Kasumi-1 (cell line): ENCODE measurements at regions not wholly inside any gene's neighbourhood (a gene's known extent, or its start where the extent isn't known, plus 50 kb on each side); places are given as distances from the start of the nearest gene placed in this dataset.
A peak's percentile ranks its signal among the peaks of the same experiment; 100 is the strongest.
"Not testable (repeated sequence)": the region's sequence is repeated elsewhere in the genome, so short reads cannot be mapped to it uniquely, and the experiment has no call there.

ENCODE experiments used
- DNase-seq, 2 experiments: peaks; one replicate each; lab custom pipeline; 2025; lab: John Stamatoyannopoulos, UW

DNA sequence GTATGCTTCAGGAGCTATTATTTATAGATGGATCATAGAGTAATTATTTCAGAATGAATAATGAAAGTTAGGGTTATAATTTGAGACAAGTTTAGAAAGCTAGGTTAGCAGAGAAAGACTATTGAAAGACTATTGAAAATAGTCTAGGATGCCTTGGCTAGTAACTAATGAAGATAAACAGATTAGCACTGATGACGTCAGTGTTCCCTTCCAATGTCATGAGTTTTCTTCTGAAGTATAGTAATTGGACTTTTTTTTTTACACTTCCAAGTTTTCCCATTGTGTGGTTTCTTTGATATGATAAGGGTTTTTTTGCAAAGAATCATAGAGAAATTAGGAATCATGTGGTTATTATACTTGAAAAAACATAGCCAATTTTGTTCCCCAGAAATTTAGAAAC lies 1041.5 kb upstream of the CRIM1 start:
- no peak for DNase-seq

DNA sequence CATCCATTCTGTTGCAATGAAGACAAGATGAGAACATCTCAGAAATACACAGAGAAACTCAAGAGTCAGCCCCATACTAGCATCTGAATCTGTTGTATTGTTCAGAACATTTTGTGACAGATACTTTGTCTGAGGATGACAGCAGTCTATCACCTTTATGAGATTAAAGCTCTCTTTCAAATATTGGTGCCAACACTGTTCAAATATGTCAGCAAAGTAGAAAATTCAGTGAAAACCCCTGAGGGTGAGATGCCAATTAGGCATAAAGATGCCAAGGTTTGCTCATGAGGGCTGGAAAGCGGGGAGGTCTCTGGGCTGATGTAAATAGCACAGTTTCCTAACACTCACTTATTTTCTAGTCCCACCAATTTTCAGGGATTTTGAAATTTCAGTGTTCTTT lies 1054.2 kb upstream of the CRIM1 start:
- DNase-seq = no peak

DNA sequence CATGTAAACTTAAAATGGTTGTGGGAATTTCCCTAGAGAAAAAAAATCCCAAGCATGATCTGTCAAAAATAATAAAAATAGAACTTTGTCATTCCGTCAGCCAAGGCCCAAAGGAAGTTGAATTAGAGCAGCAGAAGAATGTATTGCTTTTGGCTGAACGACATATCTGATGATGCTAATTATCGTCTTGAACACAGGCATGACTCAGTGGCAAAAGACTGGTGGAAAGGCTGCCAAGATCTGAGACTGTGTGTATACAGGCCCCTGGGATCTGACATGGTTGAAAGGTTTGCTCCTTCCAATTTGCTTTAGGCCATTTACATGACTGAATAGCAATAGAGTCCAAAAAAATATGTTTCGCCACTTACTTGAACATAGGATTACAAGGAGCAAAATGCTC lies 1057.1 kb upstream of the CRIM1 start:
- DNase-seq = no peak

DNA sequence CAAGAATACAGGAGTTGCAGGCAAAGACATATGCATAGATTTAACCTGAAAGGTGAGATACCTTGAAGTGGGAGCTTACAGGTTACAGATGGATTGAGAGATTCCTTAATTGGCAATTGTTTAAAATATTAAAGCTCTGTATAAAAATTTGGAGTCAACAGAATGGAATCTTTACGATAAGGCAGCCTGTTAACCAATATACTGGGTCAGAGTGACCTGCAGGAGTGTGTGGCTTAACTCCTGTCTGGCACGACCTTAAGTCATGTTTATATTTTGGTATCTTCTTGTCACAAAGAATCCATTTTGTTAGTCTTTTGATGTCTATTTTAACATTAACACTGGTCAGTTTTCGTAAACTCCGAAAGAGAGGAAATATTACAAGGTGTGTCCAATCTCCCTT lies 1058.2 kb upstream of the CRIM1 start:
- no peak for DNase-seq

DNA sequence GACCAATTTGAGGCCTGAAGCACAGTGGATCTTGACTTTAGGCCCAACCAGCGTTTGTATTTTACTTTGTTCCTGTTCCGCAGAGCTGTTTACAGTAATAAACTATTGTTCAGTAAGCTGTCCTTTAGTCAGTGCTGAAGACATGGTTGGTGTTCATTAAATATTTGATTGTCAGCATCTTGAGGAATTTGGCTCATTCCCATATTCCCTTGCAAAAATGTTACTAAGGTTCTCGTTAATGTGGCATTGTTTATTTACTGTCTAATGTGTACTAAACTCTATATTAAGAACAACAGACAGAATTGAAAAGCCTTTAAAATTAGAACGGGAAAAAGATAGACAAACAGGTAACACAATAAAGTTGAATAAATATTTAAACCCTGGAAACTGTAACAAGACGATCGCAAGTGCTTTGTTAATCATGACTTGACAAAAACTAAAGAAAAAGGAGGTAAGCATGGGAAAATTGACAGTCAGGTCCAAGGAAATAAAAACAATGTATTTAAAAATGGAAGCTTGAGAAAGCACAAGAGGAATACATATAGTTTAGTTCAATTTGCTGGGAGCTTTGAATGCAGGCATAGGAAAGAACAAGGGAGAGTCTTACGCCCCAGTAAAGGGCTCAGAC lies 1060.8 kb upstream of the CRIM1 start:
- no peak for DNase-seq

DNA sequence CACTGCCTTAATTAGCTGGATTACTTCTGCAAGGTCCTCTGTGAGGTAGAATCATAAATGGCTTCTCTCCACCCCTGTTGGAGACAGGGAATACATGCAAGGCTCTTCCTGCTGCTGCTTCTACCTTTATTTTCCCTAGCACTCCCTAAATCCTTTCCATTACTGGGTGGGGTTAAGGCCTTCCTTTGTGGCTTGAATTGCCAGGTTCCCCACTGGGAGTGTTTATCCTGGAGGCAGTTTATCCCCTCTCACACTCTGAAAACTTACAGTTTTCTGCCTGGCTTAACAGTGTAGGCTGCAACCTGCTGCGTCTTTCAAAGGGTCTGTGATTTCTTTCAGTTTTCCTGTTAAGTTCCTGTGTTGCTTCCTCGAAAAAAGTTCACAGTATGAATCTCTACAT lies 1062.3 kb upstream of the CRIM1 start:
- no peak for DNase-seq

DNA sequence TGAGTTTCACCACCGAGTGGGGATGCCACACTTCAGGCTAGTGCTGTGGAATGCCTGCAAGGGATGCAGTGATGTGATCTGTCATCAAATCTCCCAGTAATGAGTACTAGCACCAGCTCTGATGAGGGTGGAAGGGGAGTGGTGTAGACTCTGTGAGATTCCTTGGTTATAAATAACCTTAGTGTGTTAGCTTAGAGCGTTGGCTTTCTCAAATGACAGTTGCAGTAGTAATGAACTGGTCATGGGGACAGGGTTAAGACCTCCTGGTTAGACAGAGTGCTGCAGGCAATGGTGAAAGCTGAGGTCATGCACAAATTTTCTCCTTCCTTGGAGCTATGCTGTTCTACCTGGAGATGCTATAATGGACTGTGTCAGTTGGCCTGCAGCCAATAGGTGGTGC lies 1063.4 kb upstream of the CRIM1 start:
- DNase-seq = no peak

DNA sequence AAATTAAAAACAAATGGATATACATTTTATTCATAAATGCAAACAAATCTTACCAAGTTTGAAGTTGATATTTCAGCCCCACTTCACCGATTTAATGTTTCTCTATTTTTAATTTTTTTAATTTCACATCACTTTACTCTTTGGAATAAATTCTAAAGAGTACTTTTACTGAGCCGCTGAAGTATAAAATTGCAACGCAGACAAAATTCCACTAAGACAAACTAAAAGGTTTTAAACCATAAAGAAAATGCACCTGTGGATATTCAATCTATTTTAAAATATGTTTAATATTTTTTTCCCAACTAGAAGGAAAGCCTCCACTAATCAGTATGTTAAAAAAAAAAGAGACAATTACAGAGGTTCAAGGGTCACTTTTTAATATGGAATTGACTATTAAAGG lies 1073.9 kb upstream of the CRIM1 start:
- no peak for DNase-seq

DNA sequence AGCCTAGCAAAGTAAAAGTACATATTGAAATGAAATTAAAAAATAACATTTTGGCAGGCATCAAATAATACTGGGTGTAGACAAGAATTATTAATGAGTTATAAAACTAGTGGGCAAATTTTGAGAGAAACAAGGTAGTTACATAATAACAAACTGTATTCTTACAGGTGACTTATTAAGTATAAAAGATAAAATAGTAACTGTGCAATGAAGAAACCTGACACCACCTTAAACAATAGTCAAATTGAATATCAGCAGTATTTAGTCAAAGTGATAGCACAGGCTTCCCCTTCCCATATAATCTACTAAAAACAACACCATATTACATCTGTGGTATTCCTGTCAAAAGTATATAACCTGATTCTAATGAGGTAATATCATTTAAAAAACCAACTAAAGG lies 1099.8 kb upstream of the CRIM1 start:
- DNase-seq = no peak

DNA sequence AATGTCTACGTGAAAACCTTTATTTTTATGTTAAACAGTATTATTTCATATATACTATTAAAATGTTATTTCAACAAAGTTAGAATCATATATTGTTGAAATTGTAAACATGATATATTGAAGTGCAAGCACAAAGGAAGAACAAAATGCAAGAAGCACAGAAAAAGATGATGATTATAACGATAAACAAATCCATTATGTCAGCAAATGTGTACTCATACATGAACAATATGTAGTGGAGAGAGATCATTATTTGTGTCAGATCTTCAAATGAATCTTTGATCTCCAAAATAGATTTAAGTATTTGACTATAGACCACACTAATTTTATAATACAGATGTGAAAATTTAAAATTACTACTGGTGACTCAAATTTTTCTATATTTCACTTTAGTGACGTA lies 1104.4 kb upstream of the CRIM1 start:
- no peak for DNase-seq

DNA sequence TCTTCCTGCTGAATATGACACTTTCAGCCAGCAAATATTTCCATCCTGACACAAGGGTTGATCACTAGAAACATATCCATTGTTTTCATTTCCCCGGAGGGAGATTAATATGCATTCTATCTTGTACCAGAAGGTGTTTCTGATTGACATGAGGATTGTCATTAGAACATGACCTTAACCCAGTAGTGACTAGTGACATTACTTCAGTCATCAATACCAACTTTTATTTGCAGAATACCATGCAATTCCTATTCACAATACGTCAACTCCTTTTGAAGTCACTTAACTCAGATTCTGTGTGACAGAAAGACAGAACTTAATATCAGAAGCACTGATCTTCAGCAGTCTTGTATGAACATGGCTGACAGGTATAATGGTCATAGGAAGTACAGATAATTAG lies 1108.9 kb upstream of the CRIM1 start:
- DNase-seq = no peak

DNA sequence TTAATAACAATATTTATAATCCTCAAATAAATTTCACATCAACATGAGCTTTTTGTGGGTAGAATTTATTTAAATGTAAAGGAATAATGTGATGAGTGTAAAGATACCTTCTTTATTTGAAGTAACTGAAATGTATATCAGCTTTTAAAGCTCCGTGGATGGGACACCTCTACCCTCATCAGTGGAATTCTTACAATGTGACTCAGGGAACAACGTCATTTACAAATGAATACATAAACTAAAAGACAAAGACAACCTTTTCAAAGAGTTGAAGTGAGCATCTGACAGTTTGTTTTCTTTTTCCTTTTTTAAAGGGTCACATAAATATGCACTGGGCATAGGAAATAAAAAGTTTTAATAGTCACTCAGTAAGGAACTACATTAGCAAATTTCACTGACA lies 1127.0 kb upstream of the CRIM1 start:
- DNase-seq = no peak

DNA sequence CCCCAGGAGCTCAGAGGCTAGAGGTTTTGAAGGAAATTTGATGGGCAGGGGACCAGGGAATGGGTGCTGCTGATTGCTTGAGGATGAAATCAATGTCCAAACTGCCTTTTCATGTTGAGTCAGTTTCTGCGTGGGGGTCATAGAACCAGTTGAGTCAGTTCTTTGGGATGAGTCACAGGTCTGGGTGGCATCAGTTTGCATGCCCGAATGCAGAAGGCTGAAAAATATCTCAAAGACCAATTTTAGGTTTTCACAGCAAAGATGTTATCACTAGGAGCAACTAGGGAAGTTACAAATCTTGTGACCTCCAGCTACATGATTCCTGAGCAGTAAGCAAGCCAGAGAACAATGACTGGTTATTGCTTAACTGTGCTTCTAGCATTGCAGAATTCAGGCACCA lies 1135.1 kb upstream of the CRIM1 start:
- no peak for DNase-seq

DNA sequence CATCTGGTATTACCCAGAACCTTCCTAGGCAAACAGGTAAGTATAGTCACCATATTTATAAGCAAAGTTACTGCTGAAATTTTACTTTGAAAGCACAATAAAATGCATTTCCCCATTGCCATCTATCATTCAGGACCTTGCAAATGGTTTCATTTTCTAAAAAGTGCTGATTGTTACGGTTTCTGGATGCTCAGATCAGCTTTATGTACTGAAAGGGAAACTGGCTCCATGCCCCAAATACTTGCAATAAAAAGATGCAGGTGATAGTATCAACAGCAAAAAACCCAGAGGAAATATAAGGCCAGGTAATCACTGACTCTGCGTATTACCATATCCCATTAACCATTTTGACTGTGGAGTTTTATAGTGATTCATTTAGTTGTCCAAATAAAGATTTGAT lies 1150.7 kb upstream of the CRIM1 start:
- DNase-seq = no peak

DNA sequence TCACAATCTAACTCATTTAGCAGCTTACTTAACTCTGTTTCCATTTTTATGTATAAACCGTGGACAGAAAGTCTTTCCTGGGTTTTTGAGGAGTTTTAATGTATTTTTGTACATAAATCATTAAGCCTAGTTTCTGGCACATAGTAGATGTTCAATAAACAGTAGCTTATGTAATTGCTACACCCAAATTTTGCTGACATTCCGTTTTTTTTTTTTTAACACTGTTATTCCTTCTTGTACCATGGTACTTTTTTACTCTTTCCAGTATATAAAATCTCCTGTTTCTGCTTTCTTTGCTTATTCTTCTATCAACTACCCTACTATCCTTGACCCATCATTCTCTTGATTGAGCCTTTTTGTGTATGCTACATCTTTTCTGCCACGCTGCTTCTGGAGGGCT lies 1151.3 kb upstream of the CRIM1 start:
- no peak for DNase-seq

DNA sequence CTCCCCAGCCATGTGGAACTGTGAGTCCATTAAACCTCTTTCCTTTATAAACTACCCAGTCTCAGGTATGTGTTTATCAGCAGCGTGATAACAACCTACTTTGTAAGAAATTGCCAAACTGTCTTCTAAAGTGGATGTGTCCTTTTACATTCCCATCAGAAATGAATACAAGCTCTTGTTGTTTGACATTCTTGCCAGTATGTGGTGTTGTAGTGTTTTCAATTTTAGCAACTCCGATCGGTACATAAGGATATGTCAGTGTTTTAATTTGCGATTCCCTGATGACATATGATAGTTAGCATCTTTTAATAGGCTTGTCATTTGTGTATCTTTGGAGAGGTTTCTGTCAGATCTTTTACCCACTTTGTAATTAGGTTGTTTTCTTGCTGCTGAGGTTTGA lies 1156.3 kb upstream of the CRIM1 start:
- DNase-seq = no peak

DNA sequence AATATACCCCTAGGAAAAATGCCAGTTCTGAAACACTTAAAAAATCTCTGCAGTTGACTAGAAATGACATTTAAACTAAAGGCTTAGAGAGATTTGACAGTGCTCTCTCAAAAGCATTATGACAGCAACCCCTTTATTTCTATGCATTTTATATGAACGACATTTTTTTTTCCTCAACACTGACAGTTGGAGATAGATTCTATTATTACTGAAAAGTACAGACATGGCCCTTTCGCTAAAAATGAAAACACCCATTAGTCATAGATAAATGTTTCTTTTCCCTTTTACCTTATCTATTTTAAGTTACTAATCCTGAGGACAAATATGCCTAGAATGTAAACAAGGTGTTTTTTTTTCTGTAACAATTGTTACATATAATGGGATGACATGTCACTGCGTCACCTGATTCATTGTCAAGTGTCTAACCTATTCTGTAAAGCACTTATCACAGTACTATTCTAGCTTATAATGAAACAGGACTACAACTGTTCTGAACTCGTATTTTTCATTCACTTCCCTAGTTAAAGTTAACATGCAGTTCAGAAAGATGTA lies 1169.6 kb upstream of the CRIM1 start:
- no peak for DNase-seq

DNA sequence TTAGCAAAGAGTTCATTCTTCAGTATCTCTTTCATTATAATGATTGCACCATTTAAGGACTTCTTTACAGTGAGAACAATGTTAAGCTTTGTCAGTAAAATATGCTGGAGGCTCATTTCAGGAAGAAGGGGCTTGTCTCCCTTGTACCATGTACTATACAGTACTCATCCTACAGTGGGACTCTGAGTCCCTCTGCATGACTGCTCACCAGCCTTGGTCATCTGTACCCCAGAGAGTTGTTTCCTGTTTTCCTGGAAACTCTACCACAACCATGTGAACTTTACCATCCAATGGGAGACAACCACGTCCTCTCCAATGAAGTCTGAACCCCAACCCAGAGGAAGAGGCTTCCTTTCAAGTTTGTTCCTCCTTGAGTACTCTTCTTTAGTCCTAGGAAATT lies 1171.1 kb upstream of the CRIM1 start:
- DNase-seq = no peak

DNA sequence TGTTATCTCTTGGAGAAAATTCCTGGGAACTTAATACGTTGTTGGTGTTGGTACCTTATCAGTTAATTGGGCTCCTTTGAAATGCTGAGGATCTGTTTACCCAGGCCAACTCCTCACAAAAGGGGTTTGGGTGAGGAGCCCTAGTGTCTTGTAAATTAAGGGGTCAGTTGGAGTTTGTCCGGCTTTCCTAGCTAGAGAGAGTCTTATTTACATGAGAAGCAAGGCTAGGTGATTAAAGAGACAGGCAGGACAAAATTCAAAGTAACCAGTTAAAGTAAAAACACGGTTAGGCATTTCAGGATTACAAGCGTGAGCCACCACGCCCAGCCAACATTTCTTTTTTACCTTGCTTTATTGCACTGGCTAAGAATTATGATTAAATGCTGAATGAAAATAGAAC lies 1178.9 kb upstream of the CRIM1 start:
- not testable (repeated sequence) for DNase-seq

DNA sequence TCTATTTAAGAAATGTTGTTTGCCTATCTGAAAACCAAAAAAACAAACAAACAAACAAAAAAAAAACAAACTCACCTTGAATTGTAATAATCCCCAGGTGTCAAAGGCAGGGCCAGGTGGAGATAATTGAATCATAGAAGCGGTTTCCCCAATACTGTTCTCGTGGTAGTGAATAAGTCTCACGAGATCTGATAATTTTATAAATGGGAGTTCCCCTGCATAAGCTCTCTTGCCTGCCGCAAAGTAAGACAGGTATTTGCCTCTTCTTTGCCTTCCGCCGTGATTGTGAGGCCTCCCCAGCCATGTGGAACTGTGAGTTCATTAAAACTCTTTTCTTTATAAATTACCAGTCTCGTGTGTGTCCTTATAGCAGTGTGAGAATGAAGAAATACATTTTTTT lies 1180.7 kb upstream of the CRIM1 start:
- no peak for DNase-seq

DNA sequence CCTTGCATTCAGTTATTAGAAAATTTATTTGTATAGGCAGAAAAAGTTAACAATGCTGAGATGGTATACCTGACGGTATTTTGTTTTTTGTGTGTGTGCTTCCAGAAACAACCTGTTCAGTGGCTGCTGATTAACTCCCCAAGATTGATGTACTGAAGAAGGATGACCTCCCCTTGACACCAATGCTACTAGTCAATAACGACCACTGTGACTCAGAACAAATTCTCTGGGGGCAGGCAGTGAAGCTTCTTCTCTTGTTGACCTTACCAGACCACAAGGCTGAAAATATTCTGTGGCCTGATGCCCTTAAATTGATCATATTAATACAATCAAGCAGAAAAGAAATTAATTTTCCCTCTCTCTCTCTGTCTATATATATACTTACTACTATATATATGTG lies 1182.9 kb upstream of the CRIM1 start:
- no peak for DNase-seq

DNA sequence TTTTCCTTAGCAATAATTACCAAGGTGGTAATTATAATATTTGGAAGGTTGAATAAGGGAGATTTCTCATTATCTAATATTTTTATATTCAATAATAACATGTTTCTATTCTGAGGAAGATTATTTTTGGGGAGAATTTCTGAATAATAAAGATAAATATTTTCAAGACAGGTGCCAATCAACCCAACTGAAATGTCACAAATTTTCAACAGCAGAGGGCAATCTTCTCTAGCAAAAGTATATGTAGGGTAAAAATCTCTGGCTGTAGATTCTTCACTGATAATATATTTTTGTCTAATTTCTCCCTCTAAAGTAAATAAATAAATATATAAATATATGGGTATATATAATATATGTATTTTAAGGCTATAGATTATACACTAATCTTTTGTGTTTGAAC lies 1187.2 kb upstream of the CRIM1 start:
- peak; percentile 20 to 39 for DNase-seq

DNA sequence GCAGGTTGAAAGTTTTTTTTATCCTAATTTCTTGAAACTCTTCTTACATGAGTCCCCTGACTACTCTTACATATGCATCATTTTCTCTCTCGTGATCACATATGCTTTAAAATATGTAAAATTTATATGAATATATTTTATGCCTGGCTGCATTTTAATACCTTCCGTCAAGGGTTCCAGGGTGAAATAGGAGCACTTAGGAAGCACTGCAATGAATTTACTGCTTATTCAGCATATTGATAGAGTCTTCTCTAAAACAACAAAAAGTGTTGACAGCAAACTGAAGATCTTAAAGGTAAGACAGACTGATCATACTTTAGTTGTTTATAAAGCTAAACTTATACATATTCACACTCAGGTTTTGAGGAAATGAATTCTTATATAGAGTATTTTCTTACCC lies 1191.6 kb upstream of the CRIM1 start:
- DNase-seq = no peak

DNA sequence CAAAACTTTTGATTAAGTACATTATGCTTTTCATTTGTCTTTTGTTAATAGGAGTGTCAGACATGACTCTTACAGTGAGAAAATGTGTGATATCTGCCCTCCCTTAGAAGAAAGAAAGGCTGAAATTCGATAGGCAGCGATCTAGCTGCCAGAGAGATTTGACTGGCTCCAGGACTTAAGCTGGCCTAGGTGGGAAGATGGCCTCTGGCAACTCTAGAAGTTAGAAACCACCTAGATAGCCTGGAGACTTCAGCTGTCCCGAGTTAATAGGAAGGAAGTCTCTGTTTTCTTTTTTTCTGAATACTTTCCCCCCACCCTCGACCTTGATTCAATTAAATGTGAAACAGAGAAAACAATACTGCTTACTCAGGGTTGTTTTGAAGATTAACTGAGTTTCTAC lies 1194.7 kb upstream of the CRIM1 start:
- no peak for DNase-seq

DNA sequence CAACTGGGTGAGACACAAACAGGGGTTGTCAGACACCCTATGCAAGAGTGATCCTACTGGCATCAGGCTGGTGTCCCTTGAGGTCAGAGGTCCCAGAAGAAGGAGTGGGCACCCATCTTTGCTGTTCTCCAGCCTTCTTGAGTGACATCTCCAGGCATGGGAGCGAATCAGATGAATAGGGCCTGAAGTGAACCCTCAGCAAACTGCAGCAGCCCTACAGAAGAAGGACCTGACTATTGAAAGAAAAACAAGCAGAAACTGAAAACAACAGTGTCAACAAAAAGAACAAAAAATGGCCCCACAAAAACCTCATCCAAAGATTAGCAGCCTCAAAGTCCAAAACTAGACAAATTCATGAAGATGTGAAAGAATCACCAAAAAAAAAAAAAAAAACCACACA lies 1229.7 kb upstream of the CRIM1 start:
- no peak for DNase-seq
